WTC11 (cell line): ENCODE measurements at regions not wholly inside any gene's neighbourhood (a gene's known extent, or its start where the extent isn't known, plus 50 kb on each side); places are given as distances from the start of the nearest gene placed in this dataset.

ENCODE experiments used
- CBFB ChIP-seq: sonication (generic); formaldehyde crosslinking; IDR thresholded peaks from 2 replicates; pipeline ENCODE4 v1.8.1; 2022; ENCODE audit warnings: mild to moderate bottlenecking, low read depth, missing genetic modification reagents
- CTCF ChIP-seq: fragments of 200-600 bp; IDR thresholded peaks from 2 replicates; pipeline ENCODE4 v1.8.0; 2022; ENCODE audit warnings: antibody characterized with exemption
- GABPB1 ChIP-seq: sonication (generic); formaldehyde crosslinking; IDR thresholded peaks from 2 replicates; pipeline ENCODE4 v1.8.1; 2023; ENCODE audit warnings: mild to moderate bottlenecking, missing genetic modification reagents
- IRF2 ChIP-seq: sonication (generic); formaldehyde crosslinking; IDR thresholded peaks from 2 replicates; pipeline ENCODE4 v1.8.0; 2022; ENCODE audit warnings: low read depth, missing genetic modification reagents, borderline replicate concordance
- MAX ChIP-seq: sonication (generic); formaldehyde crosslinking; IDR thresholded peaks from 2 replicates; pipeline ENCODE4 v1.8.0; 2022; ENCODE audit warnings: mild to moderate bottlenecking, missing genetic modification reagents
- NFE2L1 ChIP-seq: sonication (generic); formaldehyde crosslinking; IDR thresholded peaks from 2 replicates; pipeline ENCODE4 v1.8.1; 2023; ENCODE audit warnings: missing genetic modification reagents
- RORB ChIP-seq: fragments of 250-450 bp; sonication (Bioruptor Pico); IDR thresholded peaks from 2 replicates; pipeline ENCODE4 v1.9.0; 2021; ENCODE audit warnings: mild to moderate bottlenecking
- SMAD4 ChIP-seq: sonication (generic); formaldehyde crosslinking; IDR thresholded peaks from 2 replicates; pipeline ENCODE4 v1.8.0; 2022; ENCODE audit warnings: mild to moderate bottlenecking, missing genetic modification reagents
- TCF7 ChIP-seq: sonication (generic); formaldehyde crosslinking; IDR thresholded peaks from 2 replicates; pipeline ENCODE4 v1.8.0; 2022; ENCODE audit warnings: mild to moderate bottlenecking, low read depth, missing genetic modification reagents, moderate library complexity
- USF2 ChIP-seq: sonication (generic); formaldehyde crosslinking; IDR thresholded peaks from 2 replicates; pipeline ENCODE4 v1.8.1; 2023; ENCODE audit warnings: mild to moderate bottlenecking, missing genetic modification reagents, moderate library complexity
- ZNF121 ChIP-seq: sonication (generic); formaldehyde crosslinking; IDR thresholded peaks from 2 replicates; pipeline ENCODE4 v1.8.0; 2023; ENCODE audit warnings: missing genetic modification reagents
- ZNF317 ChIP-seq: sonication (generic); formaldehyde crosslinking; IDR thresholded peaks from 2 replicates; pipeline ENCODE4 v1.8.1; 2023; ENCODE audit warnings: low read depth, mild to moderate bottlenecking, moderate library complexity, missing genetic modification reagents, borderline replicate concordance
- ZNF532 ChIP-seq: fragments of 250-450 bp; sonication (Bioruptor Pico); IDR thresholded peaks from 2 replicates; pipeline ENCODE4 v1.9.0; 2021; ENCODE audit warnings: mild to moderate bottlenecking, borderline replicate concordance

- TF ChIP-seq ZNF532 (CRISPR knock-in tag) (no peak), ZNF317 (CRISPR knock-in tag) (no peak), TCF7 (CRISPR knock-in tag) (no peak), CTCF (no peak), SMAD4 (CRISPR knock-in tag) (no peak), MAX (CRISPR knock-in tag) (no peak), CBFB (CRISPR knock-in tag) (no peak), IRF2 (CRISPR knock-in tag) (no peak), NFE2L1 (CRISPR knock-in tag) (no peak), USF2 (CRISPR knock-in tag) (no peak), RORB (CRISPR knock-in tag) (no peak), GABPB1 (CRISPR knock-in tag) (no peak), ZNF121 (CRISPR knock-in tag) (no peak)
Observed at GRCh38 chr11:96466607-96467006, 76.8 kb downstream of the JRKL start.
